OCI-M2 (cell line): ENCODE measurements at regions not wholly inside any gene's neighbourhood (a gene's known extent, or its start where the extent isn't known, plus 50 kb on each side); places are given as distances from the start of the nearest gene placed in this dataset.
"Not testable (repeated sequence)": the region's sequence is repeated elsewhere in the genome, so short reads cannot be mapped to it uniquely, and the experiment has no call there.

Experiments
- DNase-seq: peaks from one replicate; lab custom pipeline; 2025; ENCODE audit not compliant: unreplicated experiment; lab: John Stamatoyannopoulos, UW

- no peak for DNase-seq
These were observed 827.6 kb upstream of the ACO1 start for GRCh38 chr9:31556667-31557463.

- DNase-seq: not testable (repeated sequence)
These were observed 812.3 kb upstream of the ACO1 start for GRCh38 chr9:31572190-31572589.

- DNase-seq: no peak
These were observed 810.9 kb upstream of the ACO1 start for GRCh38 chr9:31573561-31573960.

GRCh38 chr9:31574006-31574765 is 810.3 kb upstream of the ACO1 start:
- DNase-seq: no peak

GRCh38 chr9:31582071-31582470 is 802.4 kb upstream of the ACO1 start:
- no peak for DNase-seq

GRCh38 chr9:31582561-31582960 is 801.9 kb upstream of the ACO1 start:
- DNase-seq: no peak

GRCh38 chr9:31585158-31585557 is 799.3 kb upstream of the ACO1 start:
- DNase-seq: no peak

- no peak for DNase-seq
These were observed 797.3 kb upstream of the ACO1 start for GRCh38 chr9:31587146-31587545.

- no peak for DNase-seq
These were observed 796.4 kb upstream of the ACO1 start for GRCh38 chr9:31588006-31588405.

GRCh38 chr9:31588756-31589155 is 795.7 kb upstream of the ACO1 start:
- no peak for DNase-seq

- no peak for DNase-seq
These were observed 794.4 kb upstream of the ACO1 start for GRCh38 chr9:31590091-31590490.

GRCh38 chr9:31597086-31597485 is 787.4 kb upstream of the ACO1 start:
- not testable (repeated sequence) for DNase-seq

GRCh38 chr9:31597977-31598376 is 786.5 kb upstream of the ACO1 start:
- DNase-seq: no peak

- no peak for DNase-seq
These were observed 782.8 kb upstream of the ACO1 start for GRCh38 chr9:31601666-31602065.

- DNase-seq: no peak
These were observed 779.9 kb upstream of the ACO1 start for GRCh38 chr9:31604531-31604930.

GRCh38 chr9:31605164-31605563 is 779.3 kb upstream of the ACO1 start:
- DNase-seq: no peak

- DNase-seq: no peak
These were observed 777.8 kb upstream of the ACO1 start for GRCh38 chr9:31606678-31607077.

GRCh38 chr9:31608416-31608815 is 776.0 kb upstream of the ACO1 start:
- DNase-seq: no peak

- no peak for DNase-seq
These were observed 775.6 kb upstream of the ACO1 start for GRCh38 chr9:31608881-31609280.

GRCh38 chr9:31612336-31613030 is 772.0 kb upstream of the ACO1 start:
- no peak for DNase-seq

GRCh38 chr9:31615966-31616365 is 768.5 kb upstream of the ACO1 start:
- DNase-seq: no peak

- DNase-seq: no peak
These were observed 760.9 kb upstream of the ACO1 start for GRCh38 chr9:31623511-31623910.
